WTC11 (cell line): ENCODE measurements at regions not wholly inside any gene's neighbourhood (a gene's known extent, or its start where the extent isn't known, plus 50 kb on each side); places are given as distances from the start of the nearest gene placed in this dataset.

Experiments used
- ATAC-seq: fragments of 200-7000 bp; cut with Tn5 transposase; 2 replicates; pipeline ENCODE4 v1.10.0; 2021; ENCODE audit warnings: mild to moderate bottlenecking, moderate library complexity
- CTCF ChIA-PET: fragments of 300-600 bp; sonication (Branson Sonifier 250); formaldehyde crosslinking; loops from one replicate; lab custom pipeline; 2021; ENCODE audit warnings: antibody characterized with exemption; lab: Charles Lee
- POLR2A ChIA-PET: fragments of 350-600 bp; sonication (Branson Sonifier 250); formaldehyde crosslinking; loops from one replicate; lab custom pipeline; 2021; ENCODE audit warnings: antibody characterized with exemption; lab: Charles Lee
- DNase-seq: peaks from one replicate; pipeline ENCODE4 v3.0.0; 2021; ENCODE audit warnings: low spot score
- H3K27ac Mint-ChIP-seq: 2 replicates; pipeline ENCODE4 v1.8.0; 2021; ENCODE audit warnings: mixed read lengths
- H3K27me3 Mint-ChIP-seq: 2 replicates; pipeline ENCODE4 v1.8.0; 2021; ENCODE audit warnings: low read depth, mild to moderate bottlenecking, moderate library complexity, mixed read lengths
- H3K36me3 Mint-ChIP-seq: 2 replicates; pipeline ENCODE4 v1.8.0; 2021; ENCODE audit warnings: mixed read lengths
- H3K4me1 Mint-ChIP-seq: 2 replicates; pipeline ENCODE4 v1.8.0; 2022; ENCODE audit warnings: mixed read lengths
- H3K4me3 Mint-ChIP-seq: 2 replicates; pipeline ENCODE4 v1.8.0; 2021; ENCODE audit warnings: mild to moderate bottlenecking, moderate library complexity, mixed read lengths
- H3K9me3 Mint-ChIP-seq: 2 replicates; pipeline ENCODE4 v1.8.0; 2021; ENCODE audit warnings: mixed read lengths
- ATF3 ChIP-seq: sonication (generic); formaldehyde crosslinking; conservative IDR thresholded peaks from 2 replicates; pipeline ENCODE4 v1.8.1; 2022; ENCODE audit warnings: mild to moderate bottlenecking, missing genetic modification reagents
- CREM ChIP-seq: sonication (generic); formaldehyde crosslinking; IDR thresholded peaks from 2 replicates; pipeline ENCODE4 v1.8.1; 2022; ENCODE audit warnings: mild to moderate bottlenecking, missing genetic modification reagents, moderate library complexity
- E2F4 ChIP-seq: sonication (generic); formaldehyde crosslinking; IDR thresholded peaks from 2 replicates; pipeline ENCODE4 v1.8.1; 2022; ENCODE audit warnings: low read depth, mild to moderate bottlenecking, moderate library complexity, missing genetic modification reagents, borderline replicate concordance
- E2F5 ChIP-seq: sonication (generic); formaldehyde crosslinking; IDR thresholded peaks from 2 replicates; pipeline ENCODE4 v1.8.1; 2022; ENCODE audit warnings: mild to moderate bottlenecking, moderate library complexity, missing genetic modification reagents
- ERG ChIP-seq: fragments of 250-450 bp; sonication (Bioruptor Pico); IDR thresholded peaks from 2 replicates; pipeline ENCODE4 v1.8.0; 2021; ENCODE audit warnings: mild to moderate bottlenecking
- FOXJ3 ChIP-seq: sonication (generic); formaldehyde crosslinking; IDR thresholded peaks from 2 replicates; pipeline ENCODE4 v1.9.0; 2021; ENCODE audit warnings: missing genetic modification reagents, mild to moderate bottlenecking, borderline replicate concordance
- HMGA2 ChIP-seq: fragments of 250-450 bp; sonication (Bioruptor Pico); IDR thresholded peaks from 2 replicates; pipeline ENCODE4 v1.4.0; 2021; ENCODE audit warnings: mild to moderate bottlenecking, moderate library complexity
- NFE2L1 ChIP-seq: sonication (generic); formaldehyde crosslinking; IDR thresholded peaks from 2 replicates; pipeline ENCODE4 v1.8.1; 2023; ENCODE audit warnings: missing genetic modification reagents
- NR3C1 ChIP-seq: sonication (generic); formaldehyde crosslinking; conservative IDR thresholded peaks from 2 replicates; pipeline ENCODE4 v1.8.1; 2023; ENCODE audit warnings: low read depth, mild to moderate bottlenecking, missing genetic modification reagents
- SMAD4 ChIP-seq: sonication (generic); formaldehyde crosslinking; IDR thresholded peaks from 2 replicates; pipeline ENCODE4 v1.8.0; 2022; ENCODE audit warnings: mild to moderate bottlenecking, missing genetic modification reagents
- TCF7 ChIP-seq: sonication (generic); formaldehyde crosslinking; IDR thresholded peaks from 2 replicates; pipeline ENCODE4 v1.8.0; 2022; ENCODE audit warnings: mild to moderate bottlenecking, low read depth, missing genetic modification reagents, moderate library complexity
- ZNF121 ChIP-seq: sonication (generic); formaldehyde crosslinking; IDR thresholded peaks from 2 replicates; pipeline ENCODE4 v1.8.0; 2023; ENCODE audit warnings: missing genetic modification reagents
- ZNF416 ChIP-seq: fragments of 250-450 bp; sonication (Bioruptor Pico); IDR thresholded peaks from 2 replicates; pipeline ENCODE4 v1.9.0; 2021; ENCODE audit warnings: mild to moderate bottlenecking, inconsistent platforms
- TF ChIP-seq, protein P1 (sequence below): sonication (generic); formaldehyde crosslinking; IDR thresholded peaks from 2 replicates; pipeline ENCODE4 v1.8.1; 2023; ENCODE audit warnings: mild to moderate bottlenecking, missing genetic modification reagents
- TF ChIP-seq, protein P2 (sequence below): sonication (generic); formaldehyde crosslinking; IDR thresholded peaks from 2 replicates; pipeline ENCODE4 v1.8.1; 2023; ENCODE audit warnings: mild to moderate bottlenecking, moderate library complexity, missing genetic modification reagents
- TF ChIP-seq, protein P3 (sequence below): fragments of 200-600 bp; IDR thresholded peaks from 2 replicates; pipeline ENCODE4 v1.8.0; 2022; ENCODE audit warnings: antibody characterized with exemption

GRCh38 chr12:34217660-34218059, 195.4 kb downstream of the ALG10 start:
- ATAC-seq (no peak), DNase-seq (no peak)
- Mint-ChIP-seq H3K27ac (no peak overlapping the region), H3K27me3 (peaks cover 4% of the 10 kb centered on the region; the same call in 1 of the 2 replicates), H3K4me1 (no peaks in the 10 kb centered on the region), H3K4me3 (no peak overlapping the region), H3K36me3 (peaks cover 60% of the 10 kb centered on the region), H3K9me3 (peaks cover 50% of the 10 kb centered on the region)
- POLR2A ChIA-PET = no interaction called here
- CTCF ChIA-PET = no interaction called here
- TF ChIP-seq ZNF416 = no peak
- no peak for TF ChIP-seq ATF3 (CRISPR knock-in tag)
- TF ChIP-seq NR3C1 (CRISPR knock-in tag) = no peak
- no peak for TF ChIP-seq ERG
- TF ChIP-seq FOXJ3 = no peak
- TF ChIP-seq, protein P1, sequence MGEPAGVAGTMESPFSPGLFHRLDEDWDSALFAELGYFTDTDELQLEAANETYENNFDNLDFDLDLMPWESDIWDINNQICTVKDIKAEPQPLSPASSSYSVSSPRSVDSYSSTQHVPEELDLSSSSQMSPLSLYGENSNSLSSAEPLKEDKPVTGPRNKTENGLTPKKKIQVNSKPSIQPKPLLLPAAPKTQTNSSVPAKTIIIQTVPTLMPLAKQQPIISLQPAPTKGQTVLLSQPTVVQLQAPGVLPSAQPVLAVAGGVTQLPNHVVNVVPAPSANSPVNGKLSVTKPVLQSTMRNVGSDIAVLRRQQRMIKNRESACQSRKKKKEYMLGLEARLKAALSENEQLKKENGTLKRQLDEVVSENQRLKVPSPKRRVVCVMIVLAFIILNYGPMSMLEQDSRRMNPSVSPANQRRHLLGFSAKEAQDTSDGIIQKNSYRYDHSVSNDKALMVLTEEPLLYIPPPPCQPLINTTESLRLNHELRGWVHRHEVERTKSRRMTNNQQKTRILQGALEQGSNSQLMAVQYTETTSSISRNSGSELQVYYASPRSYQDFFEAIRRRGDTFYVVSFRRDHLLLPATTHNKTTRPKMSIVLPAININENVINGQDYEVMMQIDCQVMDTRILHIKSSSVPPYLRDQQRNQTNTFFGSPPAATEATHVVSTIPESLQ (CRISPR knock-in tag) = no peak
- no peak for TF ChIP-seq NFE2L1 (CRISPR knock-in tag)
- no peak for TF ChIP-seq CREM (CRISPR knock-in tag)
- no peak for TF ChIP-seq E2F4 (CRISPR knock-in tag)
- no peak for TF ChIP-seq SMAD4 (CRISPR knock-in tag)
- TF ChIP-seq, protein P2, sequence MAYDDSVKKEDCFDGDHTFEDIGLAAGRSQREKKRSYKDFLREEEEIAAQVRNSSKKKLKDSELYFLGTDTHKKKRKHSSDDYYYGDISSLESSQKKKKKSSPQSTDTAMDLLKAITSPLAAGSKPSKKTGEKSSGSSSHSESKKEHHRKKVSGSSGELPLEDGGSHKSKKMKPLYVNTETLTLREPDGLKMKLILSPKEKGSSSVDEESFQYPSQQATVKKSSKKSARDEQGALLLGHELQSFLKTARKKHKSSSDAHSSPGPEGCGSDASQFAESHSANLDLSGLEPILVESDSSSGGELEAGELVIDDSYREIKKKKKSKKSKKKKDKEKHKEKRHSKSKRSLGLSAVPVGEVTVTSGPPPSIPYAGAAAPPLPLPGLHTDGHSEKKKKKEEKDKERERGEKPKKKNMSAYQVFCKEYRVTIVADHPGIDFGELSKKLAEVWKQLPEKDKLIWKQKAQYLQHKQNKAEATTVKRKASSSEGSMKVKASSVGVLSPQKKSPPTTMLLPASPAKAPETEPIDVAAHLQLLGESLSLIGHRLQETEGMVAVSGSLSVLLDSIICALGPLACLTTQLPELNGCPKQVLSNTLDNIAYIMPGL (CRISPR knock-in tag) = no peak
- TF ChIP-seq HMGA2 (CRISPR knock-in tag) = no peak
- no peak for TF ChIP-seq TCF7
- no peak for TF ChIP-seq ZNF121 (CRISPR knock-in tag)

- H3K27ac Mint-ChIP-seq = no peak overlapping the region
- H3K9me3 Mint-ChIP-seq = peaks cover 52% of the 10 kb centered on the region
- CTCF ChIA-PET = no interaction called here
- H3K4me1 Mint-ChIP-seq = no peaks in the 10 kb centered on the region
- no peak for TF ChIP-seq E2F5 (CRISPR knock-in tag)
- TF ChIP-seq ERG = no peak
- TF ChIP-seq, protein P3, sequence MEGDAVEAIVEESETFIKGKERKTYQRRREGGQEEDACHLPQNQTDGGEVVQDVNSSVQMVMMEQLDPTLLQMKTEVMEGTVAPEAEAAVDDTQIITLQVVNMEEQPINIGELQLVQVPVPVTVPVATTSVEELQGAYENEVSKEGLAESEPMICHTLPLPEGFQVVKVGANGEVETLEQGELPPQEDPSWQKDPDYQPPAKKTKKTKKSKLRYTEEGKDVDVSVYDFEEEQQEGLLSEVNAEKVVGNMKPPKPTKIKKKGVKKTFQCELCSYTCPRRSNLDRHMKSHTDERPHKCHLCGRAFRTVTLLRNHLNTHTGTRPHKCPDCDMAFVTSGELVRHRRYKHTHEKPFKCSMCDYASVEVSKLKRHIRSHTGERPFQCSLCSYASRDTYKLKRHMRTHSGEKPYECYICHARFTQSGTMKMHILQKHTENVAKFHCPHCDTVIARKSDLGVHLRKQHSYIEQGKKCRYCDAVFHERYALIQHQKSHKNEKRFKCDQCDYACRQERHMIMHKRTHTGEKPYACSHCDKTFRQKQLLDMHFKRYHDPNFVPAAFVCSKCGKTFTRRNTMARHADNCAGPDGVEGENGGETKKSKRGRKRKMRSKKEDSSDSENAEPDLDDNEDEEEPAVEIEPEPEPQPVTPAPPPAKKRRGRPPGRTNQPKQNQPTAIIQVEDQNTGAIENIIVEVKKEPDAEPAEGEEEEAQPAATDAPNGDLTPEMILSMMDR = peak; percentile 59
- ATAC-seq (peak; percentile 43; the same call in 1 of the 2 replicates), DNase-seq (peak; percentile 47)
- peaks cover 61% of the 10 kb centered on the region for H3K36me3 Mint-ChIP-seq
- no peak overlapping the region for H3K4me3 Mint-ChIP-seq
- POLR2A ChIA-PET = no interaction called here
- peaks cover 5% of the 10 kb centered on the region; the same call in 1 of the 2 replicates for H3K27me3 Mint-ChIP-seq
These were observed 196.1 kb downstream of the ALG10 start for GRCh38 chr12:34218193-34219045.
